HUES64 (cell line): ENCODE measurements at regions not wholly inside any gene's neighbourhood (a gene's known extent, or its start where the extent isn't known, plus 50 kb on each side); places are given as distances from the start of the nearest gene placed in this dataset.

ENCODE experiments used
- H3K27ac ChIP-seq: 2 replicates; pipeline ENCODE4 v1.7.0; 2013; ENCODE audit warnings: low read depth, low read length, inconsistent platforms
- H3K27me3 ChIP-seq: 2 replicates; pipeline ENCODE4 v1.6.1; 2013; ENCODE audit warnings: mild to moderate bottlenecking, low read length; ENCODE audit not compliant: insufficient read depth
- H3K36me3 ChIP-seq: 2 replicates; pipeline ENCODE4 v1.6.1; 2013; ENCODE audit warnings: mild to moderate bottlenecking, low read length; ENCODE audit not compliant: insufficient read depth
- H3K4me1 ChIP-seq: 2 replicates; pipeline ENCODE4 v1.6.1; 2013; ENCODE audit warnings: mild to moderate bottlenecking, low read length, moderate library complexity; ENCODE audit not compliant: insufficient read depth
- H3K4me3 ChIP-seq: 2 replicates; pipeline ENCODE4 v1.5.1; 2013; ENCODE audit warnings: mild to moderate bottlenecking, low read length, moderate library complexity
- H3K9ac ChIP-seq: 2 replicates; pipeline ENCODE4 v1.6.1; 2013; ENCODE audit warnings: mild to moderate bottlenecking, low read depth, low read length
- H3K9me3 ChIP-seq: 2 replicates; pipeline ENCODE4 v1.6.1; 2013; ENCODE audit warnings: low read depth, low read length; ENCODE audit not compliant: insufficient read depth
- WGBS: fragments of 150-250, 120-280 bp; methylation state at CpG from one replicate; pipeline ENCODE4 v1.1.7; 2013; ENCODE audit warnings: missing lambda C conversion rate; 5-methylcytosine and 5-hydroxymethylcytosine counted together

GRCh38 chr1:87926921-87927320, 598.2 kb downstream of the LMO4 start:
- Histone ChIP-seq H3K4me3 (no peak overlapping the region), H3K4me1 (no peaks in the 10 kb centered on the region), H3K9ac (no peak overlapping the region), H3K27me3 (no peaks in the 10 kb centered on the region), H3K27ac (no peak overlapping the region), H3K9me3 (peaks cover 8% of the 10 kb centered on the region), H3K36me3 (no peaks in the 10 kb centered on the region)
- 100% methylated on average over 1 of the region's 1 CpG for WGBS

DNA sequence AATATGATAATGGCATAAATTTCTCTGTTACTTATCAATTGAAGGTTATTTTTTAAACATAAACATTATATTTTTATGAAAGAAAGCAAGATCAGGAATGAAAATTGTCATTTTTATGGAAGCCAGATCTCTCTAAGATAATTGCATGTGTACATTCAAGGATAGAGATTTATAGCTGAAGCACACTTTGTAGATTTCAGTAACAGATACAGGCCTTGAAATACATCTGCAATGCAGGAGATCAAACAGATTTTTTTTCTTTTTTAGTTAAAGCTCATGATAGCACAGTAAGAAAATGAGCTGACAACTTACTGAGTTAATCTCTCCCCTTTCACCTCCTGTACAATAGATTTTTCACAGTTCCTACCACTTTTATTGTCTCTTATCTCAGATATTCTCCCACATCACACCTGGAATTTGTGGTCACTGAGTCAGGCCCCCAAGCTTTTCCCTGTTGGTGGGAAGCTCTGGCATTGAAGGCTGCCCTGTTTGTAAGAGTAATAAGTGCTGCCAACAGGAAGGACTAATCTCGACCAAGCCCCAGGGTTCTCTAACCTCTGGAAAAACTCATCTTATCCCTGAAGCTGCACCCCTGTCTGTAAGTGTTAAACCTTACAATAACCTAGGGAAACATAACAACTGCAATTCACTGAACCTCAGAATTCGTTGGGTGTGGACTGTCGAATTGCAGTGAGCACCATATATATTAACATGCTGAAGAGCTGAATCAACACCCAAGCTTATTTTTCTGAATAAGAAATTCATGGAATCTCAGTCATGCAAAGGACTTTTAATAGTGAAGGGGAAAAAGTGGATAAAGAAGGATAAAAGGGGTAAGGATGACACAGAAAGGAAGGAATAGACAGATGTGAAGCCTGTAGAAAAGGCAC, 599.0 kb downstream of the LMO4 start:
- H3K27ac ChIP-seq: no peak overlapping the region
- no peak overlapping the region for H3K9ac ChIP-seq
- H3K4me1 ChIP-seq: no peaks in the 10 kb centered on the region
- H3K36me3 ChIP-seq: no peaks in the 10 kb centered on the region
- H3K9me3 ChIP-seq: peaks cover 12% of the 10 kb centered on the region
- H3K4me3 ChIP-seq: no peak overlapping the region
- H3K27me3 ChIP-seq: no peaks in the 10 kb centered on the region
- 89% methylated on average over 3 of the region's 3 CpGs for WGBS

- Histone ChIP-seq H3K27me3 (no peaks in the 10 kb centered on the region), H3K36me3 (no peaks in the 10 kb centered on the region), H3K4me1 (no peaks in the 10 kb centered on the region), H3K9ac (no peak overlapping the region), H3K4me3 (no peak overlapping the region), H3K27ac (no peak overlapping the region), H3K9me3 (peaks cover 12% of the 10 kb centered on the region)
- 100% methylated on average over 1 of the region's 1 CpG for WGBS
Measured at GRCh38 chr1:87928623-87929022, 599.9 kb downstream of the LMO4 start.

- Histone ChIP-seq H3K27ac (no peak overlapping the region), H3K4me1 (no peaks in the 10 kb centered on the region), H3K9me3 (peaks cover 12% of the 10 kb centered on the region), H3K9ac (no peak overlapping the region), H3K36me3 (no peaks in the 10 kb centered on the region), H3K4me3 (no peak overlapping the region), H3K27me3 (no peaks in the 10 kb centered on the region)
- 88% methylated on average over 1 of the region's 1 CpG for WGBS
Measured at GRCh38 chr1:87929906-87930305, 601.2 kb downstream of the LMO4 start.

- H3K4me3 ChIP-seq: no peak overlapping the region
- H3K36me3 ChIP-seq: no peaks in the 10 kb centered on the region
- peaks cover 12% of the 10 kb centered on the region for H3K9me3 ChIP-seq
- no peak overlapping the region for H3K27ac ChIP-seq
- no peaks in the 10 kb centered on the region for H3K27me3 ChIP-seq
- no peak overlapping the region for H3K9ac ChIP-seq
- H3K4me1 ChIP-seq: no peaks in the 10 kb centered on the region
- WGBS: 90% methylated on average over 1 of the region's 1 CpG
Measured at GRCh38 chr1:87930796-87931195, 602.1 kb downstream of the LMO4 start.

GRCh38 chr1:87933171-87933570, 604.5 kb downstream of the LMO4 start:
- WGBS: 95% methylated on average over 5 of the region's 6 CpGs
- no peaks in the 10 kb centered on the region for H3K36me3 ChIP-seq

GRCh38 chr1:87935130-87935529, 606.5 kb downstream of the LMO4 start:
- Histone ChIP-seq H3K9me3 (peaks cover 12% of the 10 kb centered on the region), H3K4me1 (no peaks in the 10 kb centered on the region), H3K9ac (no peak overlapping the region), H3K4me3 (no peak overlapping the region), H3K27ac (no peak overlapping the region), H3K36me3 (no peaks in the 10 kb centered on the region), H3K27me3 (no peaks in the 10 kb centered on the region)
- 100% methylated on average over 2 of the region's 2 CpGs for WGBS

More at GRCh38 chr1:87933171-87933570, 604.5 kb downstream of the LMO4 start:
- no peaks in the 10 kb centered on the region for H3K27me3 ChIP-seq
- no peak overlapping the region for H3K4me3 ChIP-seq
- no peak overlapping the region for H3K27ac ChIP-seq
- no peaks in the 10 kb centered on the region for H3K4me1 ChIP-seq
- H3K9ac ChIP-seq: no peak overlapping the region
- peaks cover 12% of the 10 kb centered on the region for H3K9me3 ChIP-seq

DNA sequence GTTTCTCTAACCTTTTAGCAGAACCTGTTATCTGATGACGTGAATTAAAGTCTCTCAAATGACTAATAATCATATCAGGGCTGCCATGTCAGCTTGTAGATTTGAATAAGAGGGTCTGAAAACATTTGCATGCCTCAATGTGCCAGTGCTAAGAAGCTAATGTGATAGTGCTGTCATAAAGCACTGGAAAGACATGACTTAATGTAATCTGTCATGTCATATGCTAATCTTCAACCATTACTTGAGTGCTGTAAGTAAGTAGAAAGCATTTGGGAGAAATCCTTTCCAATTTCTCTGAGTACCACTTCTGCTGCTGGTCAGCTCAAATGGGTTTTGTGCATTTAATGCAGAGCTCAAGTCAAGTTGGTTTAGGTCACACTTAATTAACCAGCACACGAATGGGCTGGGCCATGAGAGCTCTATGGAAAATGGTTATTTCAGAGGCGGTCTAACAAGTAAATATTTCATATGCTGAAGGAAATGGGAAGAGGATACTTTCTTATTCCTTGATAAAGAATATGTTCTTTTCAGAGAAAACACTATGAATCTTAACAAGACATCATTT, 609.2 kb downstream of the LMO4 start:
- no peaks in the 10 kb centered on the region for H3K27me3 ChIP-seq
- WGBS: 100% methylated on average over 3 of the region's 3 CpGs
- no peaks in the 10 kb centered on the region for H3K9me3 ChIP-seq

GRCh38 chr1:87938631-87939030, 610.0 kb downstream of the LMO4 start:
- no peaks in the 10 kb centered on the region for H3K36me3 ChIP-seq
- no peak overlapping the region for H3K9ac ChIP-seq
- peaks cover 22% of the 10 kb centered on the region for H3K4me1 ChIP-seq
- WGBS: 100% methylated on average over 2 of the region's 2 CpGs
- H3K27me3 ChIP-seq: no peaks in the 10 kb centered on the region
- H3K27ac ChIP-seq: no peak overlapping the region
- no peak overlapping the region for H3K4me3 ChIP-seq
- H3K9me3 ChIP-seq: no peaks in the 10 kb centered on the region

More for the DNA sequence above, 609.2 kb downstream of the LMO4 start:
- Histone ChIP-seq H3K4me1 (peaks cover 22% of the 10 kb centered on the region), H3K9ac (no peak overlapping the region), H3K27ac (no peak overlapping the region), H3K4me3 (no peak overlapping the region), H3K36me3 (no peaks in the 10 kb centered on the region)

- WGBS: 98% methylated on average over 2 of the region's 2 CpGs
- no peaks in the 10 kb centered on the region for H3K9me3 ChIP-seq
- no peak overlapping the region for H3K9ac ChIP-seq
- H3K36me3 ChIP-seq: no peaks in the 10 kb centered on the region
- no peak overlapping the region for H3K27ac ChIP-seq
- H3K27me3 ChIP-seq: no peaks in the 10 kb centered on the region
- no peak overlapping the region for H3K4me3 ChIP-seq
- peaks cover 22% of the 10 kb centered on the region for H3K4me1 ChIP-seq
Measured at GRCh38 chr1:87939444-87939843, 610.8 kb downstream of the LMO4 start.

- no peaks in the 10 kb centered on the region for H3K27me3 ChIP-seq
- no peak overlapping the region for H3K9ac ChIP-seq
- H3K27ac ChIP-seq: no peak overlapping the region
- 90% methylated on average over 4 of the region's 4 CpGs for WGBS
- no peaks in the 10 kb centered on the region for H3K9me3 ChIP-seq
- H3K36me3 ChIP-seq: no peaks in the 10 kb centered on the region
- H3K4me1 ChIP-seq: peaks cover 22% of the 10 kb centered on the region
- no peak overlapping the region for H3K4me3 ChIP-seq
Measured at GRCh38 chr1:87940421-87940820, 611.7 kb downstream of the LMO4 start.
